Upper lobe of left lung (tissue), 6 donors: ENCODE measurements at regions not wholly inside any gene's neighbourhood (a gene's known extent, or its start where the extent isn't known, plus 50 kb on each side); places are given as distances from the start of the nearest gene placed in this dataset.

ENCODE experiments used
- ATAC-seq, 2 donors: fragments of 200-7000 bp; cut with Tn5 transposase; one replicate each; pipeline ENCODE4 v1.9.1; 2022; ENCODE audit warnings: mild to moderate bottlenecking in 2 of 2, moderate library complexity in 2 of 2; ENCODE audit not compliant: low FRiP score in 2 of 2
- DNase-seq, 2 donors: peaks; one replicate each; pipeline ENCODE4 v3.0.0-alpha.2; 2019 to 2020
- H3K27ac ChIP-seq, 4 donors: fragments of 200-600 bp; sonication (generic); one replicate each; pipeline ENCODE4 v1.5.1; 2016 to 2019
- H3K27me3 ChIP-seq, 4 donors: fragments of 200-600 bp; sonication (generic); one replicate each; pipeline ENCODE4 v1.5.1; 2017 to 2019
- H3K36me3 ChIP-seq, 4 donors: fragments of 200-600 bp; sonication (generic); one replicate each; pipeline ENCODE4 v1.5.1; 2016 to 2019
- H3K4me1 ChIP-seq, 4 donors: fragments of 200-600 bp; sonication (generic); one replicate each; pipeline ENCODE4 v1.5.1; 2018 to 2019
- H3K4me3 ChIP-seq, 4 donors: fragments of 200-600 bp; sonication (generic); one replicate each; pipeline ENCODE4 v1.5.1; 2017 to 2019; ENCODE audit warnings: mild to moderate bottlenecking in 2 of 4, moderate library complexity in 1 of 4
- H3K9me3 ChIP-seq, 4 donors: fragments of 200-600 bp; sonication (generic); one replicate each; pipeline ENCODE4 v1.5.1; 2018 to 2019
- EP300 ChIP-seq, 4 donors: sonication (generic); formaldehyde crosslinking; IDR thresholded peaks; one replicate each; pipeline ENCODE4 v1.5.1; 2017; ENCODE audit warnings: antibody characterized with exemption in 4 of 4, control low read depth in 2 of 4
- POLR2A ChIP-seq, 4 donors: fragments of 450-650 bp; IDR thresholded peaks; one replicate each; pipeline ENCODE4 v1.5.1; 2016 to 2017; ENCODE audit warnings: antibody characterized with exemption in 4 of 4, mild to moderate bottlenecking in 2 of 4
- POLR2AphosphoS5 ChIP-seq, 2 donors: sonication (generic); formaldehyde crosslinking; IDR thresholded peaks; one replicate each; pipeline ENCODE4 v1.5.1; 2017; ENCODE audit warnings: antibody characterized with exemption in 2 of 2
- WGBS, 2 donors: methylation state at CpG; one replicate each; pipeline ENCODE4 v1.1.5; 2017 to 2018; 5-methylcytosine and 5-hydroxymethylcytosine counted together
- TF ChIP-seq, protein P1 (sequence below), 6 experiments: fragments of 450-650 bp in 4 of 6; fragments of 200-600 bp in 2 of 6; sonication (generic) in 2 of 6; IDR thresholded peaks; one replicate each; pipeline ENCODE4 v1.5.1; 2016 to 2019; ENCODE audit warnings: antibody characterized with exemption in 6 of 6
- donor health status: DM: no; HTN: no; CAD: no; lungs with moderate emphysema.
- donor health status: DM: no; HTN: yes; CAD: no; lungs with severe emphysema.

DNA sequence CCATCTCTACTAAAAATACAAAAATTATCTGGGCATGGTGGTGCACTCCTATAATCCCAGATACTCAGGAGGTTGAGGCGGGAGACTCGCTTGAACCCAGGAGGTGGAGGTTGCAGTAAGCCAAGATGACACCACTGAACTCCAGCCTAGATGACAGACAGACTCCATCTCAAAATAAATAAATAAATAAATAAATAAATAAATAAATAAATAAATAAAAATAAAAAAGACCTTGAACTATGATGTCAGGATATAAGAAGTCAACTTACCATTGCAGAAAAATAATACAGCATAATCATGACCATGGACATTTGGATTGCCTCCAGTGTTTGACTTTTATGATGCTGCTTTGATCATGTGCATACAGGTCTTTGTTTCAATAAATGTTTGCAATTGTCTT, 484.3 kb upstream of the ROBO1 start:
- Histone ChIP-seq H3K4me3 (no peak overlapping the region), H3K27me3 (no peaks in the 10 kb centered on the region), H3K27ac (no peak overlapping the region), H3K4me1 (no peaks in the 10 kb centered on the region), H3K36me3 (no peaks in the 10 kb centered on the region), H3K9me3 (peaks cover 0 to 12% (median 0%) of the 10 kb centered on the region in 4 donors)
- DNase-seq = no peak
- 96 to 98% methylated on average over 2 of the region's 2 CpGs for WGBS, 2 donors
- TF ChIP-seq POLR2AphosphoS5 (IDR thresholded peaks at IDR 0.05) = no peak
- no peak for TF ChIP-seq POLR2A (IDR thresholded peaks at IDR 0.05)
- TF ChIP-seq, protein P1, sequence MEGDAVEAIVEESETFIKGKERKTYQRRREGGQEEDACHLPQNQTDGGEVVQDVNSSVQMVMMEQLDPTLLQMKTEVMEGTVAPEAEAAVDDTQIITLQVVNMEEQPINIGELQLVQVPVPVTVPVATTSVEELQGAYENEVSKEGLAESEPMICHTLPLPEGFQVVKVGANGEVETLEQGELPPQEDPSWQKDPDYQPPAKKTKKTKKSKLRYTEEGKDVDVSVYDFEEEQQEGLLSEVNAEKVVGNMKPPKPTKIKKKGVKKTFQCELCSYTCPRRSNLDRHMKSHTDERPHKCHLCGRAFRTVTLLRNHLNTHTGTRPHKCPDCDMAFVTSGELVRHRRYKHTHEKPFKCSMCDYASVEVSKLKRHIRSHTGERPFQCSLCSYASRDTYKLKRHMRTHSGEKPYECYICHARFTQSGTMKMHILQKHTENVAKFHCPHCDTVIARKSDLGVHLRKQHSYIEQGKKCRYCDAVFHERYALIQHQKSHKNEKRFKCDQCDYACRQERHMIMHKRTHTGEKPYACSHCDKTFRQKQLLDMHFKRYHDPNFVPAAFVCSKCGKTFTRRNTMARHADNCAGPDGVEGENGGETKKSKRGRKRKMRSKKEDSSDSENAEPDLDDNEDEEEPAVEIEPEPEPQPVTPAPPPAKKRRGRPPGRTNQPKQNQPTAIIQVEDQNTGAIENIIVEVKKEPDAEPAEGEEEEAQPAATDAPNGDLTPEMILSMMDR (IDR thresholded peaks at IDR 0.05) = no peak
- no peak for TF ChIP-seq EP300 (IDR thresholded peaks at IDR 0.05)
- ATAC-seq = no peak

DNA sequence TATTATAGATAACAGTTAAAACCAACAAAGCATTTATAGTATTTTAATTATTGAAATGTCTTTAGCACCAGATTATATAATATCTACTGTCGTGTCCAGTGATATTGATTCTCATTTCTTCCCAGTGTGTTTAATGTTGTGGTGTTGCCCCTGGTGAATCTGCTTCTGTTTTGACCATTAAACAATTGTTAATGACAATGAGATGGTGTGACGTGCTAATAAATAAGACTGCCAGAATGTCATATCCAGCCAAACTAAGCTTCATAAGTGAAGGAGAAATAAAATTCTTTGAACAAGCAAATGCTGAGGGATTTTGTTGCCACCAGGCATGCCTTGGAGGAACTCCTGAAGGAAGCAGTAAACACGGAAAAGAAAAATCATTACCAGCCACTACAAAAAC, 480.0 kb upstream of the ROBO1 start:
- no peak overlapping the region for H3K27ac ChIP-seq
- DNase-seq (no peak), ATAC-seq (no peak)
- no peaks in the 10 kb centered on the region for H3K27me3 ChIP-seq
- TF ChIP-seq EP300 (IDR thresholded peaks at IDR 0.05) = no peak
- TF ChIP-seq POLR2A (IDR thresholded peaks at IDR 0.05) = no peak
- TF ChIP-seq POLR2AphosphoS5 (IDR thresholded peaks at IDR 0.05) = no peak
- TF ChIP-seq, protein P1 (IDR thresholded peaks at IDR 0.05) = no peak
- peaks cover 0 to 12% (median 0%) of the 10 kb centered on the region in 4 donors for H3K9me3 ChIP-seq
- H3K36me3 ChIP-seq = no peaks in the 10 kb centered on the region
- no peaks in the 10 kb centered on the region for H3K4me1 ChIP-seq
- 80 to 83% methylated on average over 3 of the region's 3 CpGs for WGBS, 2 donors
- no peak overlapping the region for H3K4me3 ChIP-seq

DNA sequence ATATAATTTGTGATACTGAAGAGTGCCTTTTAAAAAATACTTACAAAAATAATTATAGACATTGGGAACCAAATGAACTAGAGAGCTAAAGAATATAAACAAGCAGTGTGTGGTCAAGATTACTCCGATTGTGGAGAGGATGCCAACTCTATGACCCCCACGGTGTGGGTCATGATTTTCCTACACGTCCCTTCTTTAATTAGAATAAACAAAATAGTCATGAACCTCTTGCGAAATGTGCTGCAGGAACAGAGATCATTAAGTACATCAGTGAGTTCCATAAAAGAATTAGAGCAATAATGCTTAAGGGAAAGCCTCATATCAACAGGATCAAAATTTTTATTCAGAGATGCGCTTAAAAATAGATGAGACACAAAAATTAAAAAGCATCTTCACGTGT, 476.6 kb upstream of the ROBO1 start:
- no peaks in the 10 kb centered on the region for H3K27me3 ChIP-seq
- TF ChIP-seq POLR2A (IDR thresholded peaks at IDR 0.05) (no peak), POLR2AphosphoS5 (IDR thresholded peaks at IDR 0.05) (no peak), EP300 (IDR thresholded peaks at IDR 0.05) (no peak)
- TF ChIP-seq, protein P1 (IDR thresholded peaks at IDR 0.05) = no peak
- 44 to 47% methylated on average over 6 of the region's 6 CpGs for WGBS, 2 donors

DNA sequence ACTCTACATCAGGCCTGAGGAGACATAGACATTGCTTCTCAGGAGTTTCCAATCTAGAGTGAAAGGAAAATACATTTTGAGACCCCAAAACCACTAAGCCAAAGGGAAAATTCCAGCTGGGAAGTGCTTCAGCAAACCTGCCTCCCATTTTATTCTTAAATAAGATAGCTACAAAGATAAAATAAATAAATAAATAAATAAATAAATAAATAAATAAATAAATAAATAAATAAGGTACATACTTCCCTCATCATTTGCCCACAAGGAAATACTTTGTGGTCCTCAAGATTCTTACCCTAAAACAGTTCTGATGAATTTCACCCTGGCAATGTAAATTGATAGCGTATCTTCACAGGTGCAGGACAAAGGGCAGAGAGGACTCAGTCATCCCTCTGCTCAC, 474.0 kb upstream of the ROBO1 start:
- no peak for ATAC-seq
- Histone ChIP-seq H3K4me1 (no peaks in the 10 kb centered on the region), H3K36me3 (no peaks in the 10 kb centered on the region), H3K27me3 (no peaks in the 10 kb centered on the region), H3K27ac (no peak overlapping the region), H3K4me3 (no peak overlapping the region), H3K9me3 (no peaks in the 10 kb centered on the region)
- DNase-seq = no peak
- WGBS, 2 donors = 97 to 100% methylated on average over 1 of the region's 1 CpG
- TF ChIP-seq POLR2AphosphoS5 (IDR thresholded peaks at IDR 0.05) = no peak
- TF ChIP-seq POLR2A (IDR thresholded peaks at IDR 0.05) = no peak
- TF ChIP-seq, protein P1 (IDR thresholded peaks at IDR 0.05) = no peak
- no peak for TF ChIP-seq EP300 (IDR thresholded peaks at IDR 0.05)

More for the DNA sequence above, 476.6 kb upstream of the ROBO1 start:
- H3K4me3 ChIP-seq = no peak overlapping the region
- DNase-seq (no peak), ATAC-seq (no peak)
- no peaks in the 10 kb centered on the region for H3K36me3 ChIP-seq
- no peak overlapping the region for H3K27ac ChIP-seq
- peaks cover 0 to 5% (median 0%) of the 10 kb centered on the region in 4 donors for H3K9me3 ChIP-seq
- no peaks in the 10 kb centered on the region for H3K4me1 ChIP-seq

DNA sequence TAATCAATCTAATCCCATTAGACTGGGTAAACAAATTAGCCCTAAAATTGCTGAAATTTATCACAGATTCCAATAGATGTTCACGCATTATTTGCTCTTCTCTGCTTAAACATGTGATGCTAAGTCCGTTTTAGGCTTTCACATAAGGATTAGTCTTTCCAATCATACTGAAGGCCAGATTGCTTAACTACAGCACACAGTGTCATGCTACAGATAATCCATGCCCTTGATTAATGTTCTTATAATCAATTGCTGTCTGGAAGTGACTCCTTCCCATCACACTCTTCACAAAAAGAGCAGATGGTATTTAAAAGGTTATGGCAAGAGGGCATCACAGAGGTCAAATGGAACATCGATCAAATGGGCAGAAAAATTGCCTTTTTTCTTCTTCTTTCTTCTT, 471.5 kb upstream of the ROBO1 start:
- WGBS, 2 donors = 57 to 68% methylated on average over 3 of the region's 3 CpGs
- TF ChIP-seq POLR2AphosphoS5 (IDR thresholded peaks at IDR 0.05) (no peak), EP300 (IDR thresholded peaks at IDR 0.05) (no peak), POLR2A (IDR thresholded peaks at IDR 0.05) (no peak)
- TF ChIP-seq, protein P1 (IDR thresholded peaks at IDR 0.05) = no peak
- H3K4me1 ChIP-seq = no peaks in the 10 kb centered on the region
- H3K9me3 ChIP-seq = no peaks in the 10 kb centered on the region
- DNase-seq = no peak
- H3K27ac ChIP-seq = no peak overlapping the region
- H3K4me3 ChIP-seq = no peak overlapping the region
- H3K36me3 ChIP-seq = no peaks in the 10 kb centered on the region
- no peak for ATAC-seq
- H3K27me3 ChIP-seq = no peaks in the 10 kb centered on the region
